ENCODE measurements at regions not wholly inside any gene's neighbourhood (a gene's known extent, or its start where the extent isn't known, plus 50 kb on each side); places are given as distances from the start of the nearest gene placed in this dataset.

- no peaks in the 10 kb centered on the region for H3K27me3 ChIP-seq
- H3K4me3 ChIP-seq = no peak overlapping the region
- no peaks in the 10 kb centered on the region for H3K36me3 ChIP-seq
- H3K9me3 ChIP-seq = no peaks in the 10 kb centered on the region
- DNase-seq = no peak
- intact Hi-C loops (cut with DNase I) = no loop called here
- WGBS, 3 donors = 17 to 28% (median 20%) methylated on average over 6 of the region's 6 CpGs
- H3K27ac ChIP-seq = no peak overlapping the region
- TF ChIP-seq EP300 (IDR thresholded peaks at IDR 0.05) (no peak), CTCF (IDR thresholded peaks at IDR 0.05) (no peak), POLR2A (IDR thresholded peaks at IDR 0.05) (no peak)
- peaks cover 7% of the 10 kb centered on the region for H3K4me1 ChIP-seq (ENCODE audit: insufficient read depth)
Observed at GRCh38 chr2:144683107-144683753, 163.3 kb upstream of the ZEB2 start.

GRCh38 chr2:144682248-144682647 lies 162.3 kb upstream of the ZEB2 start:
- DNase-seq = no peak
- Histone ChIP-seq H3K4me3 (no peak overlapping the region), H3K27me3 (no peaks in the 10 kb centered on the region), H3K27ac (no peak overlapping the region), H3K36me3 (no peaks in the 10 kb centered on the region), H3K4me1 (ENCODE audit: insufficient read depth) (peaks cover 7% of the 10 kb centered on the region), H3K9me3 (no peaks in the 10 kb centered on the region)
- intact Hi-C loops (cut with DNase I) = no loop called here
- WGBS, 3 donors = 35 to 54% (median 46%) methylated on average over 4 of the region's 4 CpGs
- no peak for TF ChIP-seq CTCF (IDR thresholded peaks at IDR 0.05)
- no peak for TF ChIP-seq EP300 (IDR thresholded peaks at IDR 0.05)
- no peak for TF ChIP-seq POLR2A (IDR thresholded peaks at IDR 0.05)

- Histone ChIP-seq H3K27me3 (no peaks in the 10 kb centered on the region), H3K36me3 (no peaks in the 10 kb centered on the region), H3K4me3 (no peak overlapping the region), H3K4me1 (ENCODE audit: insufficient read depth) (peaks cover 7% of the 10 kb centered on the region), H3K27ac (no peak overlapping the region), H3K9me3 (no peaks in the 10 kb centered on the region)
- DNase-seq = no peak
- no peak for TF ChIP-seq POLR2A (IDR thresholded peaks at IDR 0.05)
- no peak for TF ChIP-seq EP300 (IDR thresholded peaks at IDR 0.05)
- no peak for TF ChIP-seq CTCF (IDR thresholded peaks at IDR 0.05)
- intact Hi-C loops (cut with DNase I) = no loop called here
Observed at GRCh38 chr2:144681389-144681788, 161.5 kb upstream of the ZEB2 start.

- Histone ChIP-seq H3K27me3 (no peaks in the 10 kb centered on the region), H3K4me3 (no peak overlapping the region), H3K4me1 (ENCODE audit: insufficient read depth) (peaks cover 7% of the 10 kb centered on the region), H3K36me3 (no peaks in the 10 kb centered on the region), H3K9me3 (no peaks in the 10 kb centered on the region), H3K27ac (no peak overlapping the region)
- DNase-seq = no peak
- no peak for TF ChIP-seq EP300 (IDR thresholded peaks at IDR 0.05)
- TF ChIP-seq POLR2A (IDR thresholded peaks at IDR 0.05) = no peak
- no peak for TF ChIP-seq CTCF (IDR thresholded peaks at IDR 0.05)
- WGBS, 3 donors = 74 to 75% (median 75%) methylated on average over 5 of the region's 5 CpGs
- intact Hi-C loops (cut with DNase I) = no loop called here
Observed at GRCh38 chr2:144679942-144680341, 160.0 kb upstream of the ZEB2 start.
